ENCODE measurements at regions not wholly inside any gene's neighbourhood (a gene's known extent, or its start where the extent isn't known, plus 50 kb on each side); places are given as distances from the start of the nearest gene placed in this dataset.

DNA sequence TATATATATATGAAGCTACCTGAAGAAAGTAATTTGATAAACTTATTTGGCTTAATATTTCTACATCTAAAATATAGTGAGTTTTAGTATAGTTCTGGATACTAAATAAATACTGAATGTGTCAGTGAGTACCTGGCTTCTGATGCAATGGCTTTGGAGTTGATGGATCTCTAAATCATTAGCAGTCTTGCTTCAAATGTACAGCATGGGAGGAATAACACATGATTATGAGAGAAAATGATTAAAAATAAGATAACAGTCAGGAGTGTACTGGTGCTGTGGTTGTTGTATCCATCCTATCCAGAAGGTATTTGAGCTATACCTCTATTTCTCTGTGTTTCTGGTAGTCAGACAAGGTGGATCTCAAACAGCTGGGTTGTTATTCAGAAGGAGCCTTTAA, 641.3 kb downstream of the TRAM1L1 start:
- no peaks in the 10 kb centered on the region for H3K36me3 ChIP-seq (replicated peaks in 1 of 2; ENCODE audit: control insufficient read depth in 1 of 2, insufficient read depth in 2 of 2, low read length in 2 of 2)
- Mint-ChIP-seq H3K27ac (no peak overlapping the region), H3K27me3 (ENCODE audit: low read depth in 3 of 3) (no peaks in the 10 kb centered on the region), H3K4me3 (no peak overlapping the region), H3K4me1 (no peaks in the 10 kb centered on the region), H3K36me3 (no peaks in the 10 kb centered on the region), H3K9me3 (peaks cover 0 to 4% (median 0%) of the 10 kb centered on the region in 7 donors)
- H3K4me3 ChIP-seq (replicated peaks in 1 of 3; ENCODE audit: low read depth in 2 of 3, low read length in 3 of 3), result no peak overlapping the region
- H3K79me2 ChIP-seq (ENCODE audit: insufficient read depth, low read length), result no peaks in the 10 kb centered on the region
- TF ChIP-seq CTCF (IDR thresholded peaks at IDR 0.05), result no peak
- no peaks in the 10 kb centered on the region for H4K20me1 ChIP-seq (ENCODE audit: insufficient read depth, low read length)
- no peaks in the 10 kb centered on the region for H3K9me3 ChIP-seq (replicated peaks in 1 of 2; ENCODE audit: control insufficient read depth in 1 of 2, insufficient read depth in 1 of 2, low read length in 2 of 2)
- H3K27ac ChIP-seq (ENCODE audit: low read depth in 1 of 2, low read length in 2 of 2), result no peak overlapping the region
- DNase-seq, result no peak
- intact Hi-C loops (cut with micrococcal nuclease), result no loop called here
- no peak overlapping the region for H3K4me2 ChIP-seq (replicated peaks; ENCODE audit: extremely low read depth, low read length, poor library complexity, severe bottlenecking)
- H3K4me1 ChIP-seq (ENCODE audit: control insufficient read depth in 1 of 2, insufficient read depth in 2 of 2, low read length in 2 of 2), result no peaks in the 10 kb centered on the region
- no peaks in the 10 kb centered on the region for H3K27me3 ChIP-seq (ENCODE audit: control insufficient read depth in 2 of 2, insufficient read depth in 2 of 2, low read length in 2 of 2)
- no peak overlapping the region for H3K9ac ChIP-seq (ENCODE audit: insufficient read depth, low read length, poor library complexity, severe bottlenecking)
- no peak overlapping the region for H2AFZ ChIP-seq (ENCODE audit: insufficient read depth, low read depth, low read length, poor library complexity, severe bottlenecking)

DNA sequence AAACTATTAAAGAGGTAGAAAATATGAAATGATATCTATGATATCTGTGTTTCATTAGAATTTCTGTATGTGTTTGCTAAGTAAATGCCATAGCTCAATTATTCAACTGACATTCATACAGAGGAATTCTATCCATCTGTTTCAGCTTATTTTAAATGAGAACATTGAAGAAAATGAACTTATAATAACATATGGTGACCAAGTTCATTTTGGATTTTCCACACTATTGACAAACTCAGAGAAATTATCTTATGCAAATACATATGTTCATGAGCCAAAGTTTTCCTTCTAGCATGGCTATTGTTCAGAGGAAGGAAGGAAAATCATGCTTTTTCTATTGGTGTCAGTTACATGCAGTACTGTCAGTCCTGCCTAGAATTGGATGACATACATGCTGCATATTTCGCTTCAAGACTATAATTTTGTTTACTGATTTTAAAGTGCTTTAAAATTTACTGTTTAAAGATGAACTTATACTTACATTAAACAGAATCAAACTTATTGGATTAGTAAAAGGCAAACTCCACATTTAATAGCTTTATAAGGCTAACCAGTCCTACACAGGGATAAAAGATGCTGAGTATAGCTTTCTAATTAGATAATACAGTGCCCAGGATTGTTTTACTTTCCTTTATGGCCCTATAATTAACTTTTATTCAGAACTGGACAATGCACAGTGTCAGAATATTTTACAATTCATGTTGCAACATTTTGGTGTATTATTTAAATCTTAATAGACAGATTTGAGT, 646.2 kb downstream of the TRAM1L1 start:
- Histone ChIP-seq H3K4me1 (ENCODE audit: control insufficient read depth in 1 of 2, insufficient read depth in 2 of 2, low read length in 2 of 2) (no peaks in the 10 kb centered on the region), H2AFZ (ENCODE audit: insufficient read depth, low read depth, low read length, poor library complexity, severe bottlenecking) (no peak overlapping the region), H3K4me3 (replicated peaks in 1 of 3; ENCODE audit: low read depth in 2 of 3, low read length in 3 of 3) (no peak overlapping the region), H3K9ac (ENCODE audit: insufficient read depth, low read length, poor library complexity, severe bottlenecking) (no peak overlapping the region), H4K20me1 (ENCODE audit: insufficient read depth, low read length) (no peaks in the 10 kb centered on the region), H3K27me3 (ENCODE audit: control insufficient read depth in 2 of 2, insufficient read depth in 2 of 2, low read length in 2 of 2) (no peaks in the 10 kb centered on the region), H3K27ac (ENCODE audit: low read depth in 1 of 2, low read length in 2 of 2) (no peak overlapping the region), H3K36me3 (replicated peaks in 1 of 2; ENCODE audit: control insufficient read depth in 1 of 2, insufficient read depth in 2 of 2, low read length in 2 of 2) (no peaks in the 10 kb centered on the region), H3K79me2 (ENCODE audit: insufficient read depth, low read length) (no peaks in the 10 kb centered on the region), H3K9me3 (replicated peaks in 1 of 2; ENCODE audit: control insufficient read depth in 1 of 2, insufficient read depth in 1 of 2, low read length in 2 of 2) (no peaks in the 10 kb centered on the region), H3K4me2 (replicated peaks; ENCODE audit: extremely low read depth, low read length, poor library complexity, severe bottlenecking) (no peak overlapping the region)
- no CpG with 5 or more reads among the region's 1 CpG for WGBS (ENCODE audit: insufficient coverage)
- Mint-ChIP-seq H3K4me3 (no peak overlapping the region), H3K27me3 (ENCODE audit: low read depth in 3 of 3) (peaks cover 0 to 2% (median 0%) of the 10 kb centered on the region in 3 donors), H3K36me3 (no peaks in the 10 kb centered on the region), H3K27ac (no peak overlapping the region), H3K4me1 (no peaks in the 10 kb centered on the region), H3K9me3 (peaks cover 0 to 4% (median 1%) of the 10 kb centered on the region in 7 donors)
- no peak for TF ChIP-seq CTCF (IDR thresholded peaks at IDR 0.05)
- no peak for DNase-seq
- intact Hi-C loops (cut with micrococcal nuclease), result no loop called here

Measured in CD14-positive monocyte (primary cell).